Activated CD4-positive, alpha-beta T cell treated with anti-CD3 and anti-CD28 coated beads for 36 hours (primary cell): ENCODE measurements at regions not wholly inside any gene's neighbourhood (a gene's known extent, or its start where the extent isn't known, plus 50 kb on each side); places are given as distances from the start of the nearest gene placed in this dataset.
A peak's percentile ranks its signal among the peaks of the same experiment; 100 is the strongest.

Experiments used
- ATAC-seq: fragments of 200-7000 bp; cut with Tn5 transposase; one replicate; pipeline ENCODE4 v1.10.0; 2021; ENCODE audit warnings: mild to moderate bottlenecking, moderate library complexity
- CTCF ChIA-PET: fragments of 350-600 bp; sonication (Branson Sonifier 250); formaldehyde crosslinking; loops from one replicate; lab custom pipeline; 2021; ENCODE audit warnings: antibody characterized with exemption; lab: Charles Lee
- POLR2A ChIA-PET: fragments of 350-600 bp; sonication (Branson Sonifier 250); formaldehyde crosslinking; loops from one replicate; lab custom pipeline; 2021; ENCODE audit warnings: antibody characterized with exemption, inconsistent platforms; lab: Charles Lee
- DNase-seq: peaks from one replicate; pipeline ENCODE4 v3.0.0-alpha.2; 2020
- H3K27ac Mint-ChIP-seq: one replicate; pipeline ENCODE4 v1.8.0; 2021; ENCODE audit warnings: mixed read lengths
- H3K27me3 Mint-ChIP-seq: one replicate; pipeline ENCODE4 v1.8.0; 2021; ENCODE audit warnings: mixed read lengths
- H3K36me3 Mint-ChIP-seq: one replicate; pipeline ENCODE4 v1.8.0; 2021; ENCODE audit warnings: low read depth, mixed read lengths
- H3K4me1 Mint-ChIP-seq: one replicate; pipeline ENCODE4 v1.8.0; 2021; ENCODE audit warnings: mixed read lengths
- H3K4me3 Mint-ChIP-seq: one replicate; pipeline ENCODE4 v1.8.0; 2021; ENCODE audit warnings: mild to moderate bottlenecking, moderate library complexity, mixed read lengths
- H3K9me3 Mint-ChIP-seq: one replicate; pipeline ENCODE4 v1.8.0; 2021; ENCODE audit warnings: low read depth, mixed read lengths
- intact Hi-C, 2 experiments: fragments of 100-400 bp; cut with DNase I in 1 of 2; cut with micrococcal nuclease in 1 of 2; formaldehyde crosslinking; loops; one replicate each; pipeline versions ENCODE4 v1.14.2 to v1.15.1; 2022 to 2024; cut with DNase I, micrococcal nuclease

GRCh38 chr1:234979296-234980279 lies 149.0 kb downstream of the TOMM20 start:
- ChIA-PET POLR2A (interaction anchor here (0.6 to 3.9 kb wide), 9 partner anchors 9 to 135 kb away, joined by 3 to 19 read pairs (median 4); no protein-coding TSS in a partner anchor), CTCF (interaction anchor here (0.5 to 3.4 kb wide), 13 partner anchors 9 to 493 kb away, joined by 3 to 14 read pairs (median 4); no protein-coding TSS in a partner anchor)
- Mint-ChIP-seq H3K9me3 (peaks cover 1% of the 10 kb centered on the region), H3K4me1 (peaks cover 70% of the 10 kb centered on the region), H3K27me3 (no peaks in the 10 kb centered on the region), H3K4me3 (peak overlapping the region; percentile 75), H3K36me3 (peaks cover 1% of the 10 kb centered on the region), H3K27ac (peak overlapping the region; percentile 98)
- intact Hi-C loops: loop anchor here (1.0 to 2.0 kb wide), 10 partner anchors 16 to 371 kb away; no protein-coding TSS in a partner anchor
- no peak for DNase-seq
- ATAC-seq: no peak

DNA sequence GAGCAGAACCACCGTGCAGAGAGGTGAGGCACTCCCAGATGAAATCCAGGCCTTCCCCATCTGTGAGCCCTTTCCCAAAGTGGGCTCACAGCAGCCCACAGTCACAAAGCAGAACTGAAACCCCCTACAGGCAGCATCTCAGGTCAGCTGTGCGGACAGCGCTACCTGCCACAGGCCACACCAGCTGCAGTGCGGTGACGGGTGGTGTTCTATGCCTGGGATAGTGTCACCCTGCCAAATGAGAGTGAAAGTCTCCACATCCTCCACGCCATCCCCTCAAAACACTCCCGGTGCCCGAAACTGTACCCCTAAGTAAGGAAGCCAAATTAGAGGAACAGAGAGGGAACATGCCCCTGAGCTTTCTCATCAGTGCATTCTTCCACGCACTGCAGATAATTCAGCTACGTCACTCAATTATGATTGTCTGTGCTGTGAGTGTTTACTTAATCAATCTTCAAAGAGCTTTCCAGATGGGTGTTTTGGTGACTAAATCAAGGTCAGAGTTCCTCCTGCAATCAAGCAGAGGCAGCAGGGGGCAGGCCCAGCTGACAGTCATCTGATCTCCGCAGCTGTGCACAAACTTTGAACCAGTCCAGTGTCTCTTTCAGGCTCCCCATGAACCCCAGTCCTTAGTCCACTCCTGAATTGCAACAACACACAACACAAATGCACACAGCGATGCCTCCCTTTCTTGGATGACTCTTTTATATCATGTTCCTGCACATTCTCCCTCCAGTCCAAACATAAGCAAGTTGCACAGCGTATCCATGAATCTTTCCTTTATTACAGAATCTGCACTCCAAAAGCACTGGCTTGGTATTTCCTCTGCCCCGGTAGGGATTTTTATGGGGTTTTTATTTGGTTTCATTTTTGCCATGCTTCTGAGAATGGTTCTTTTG lies 150.0 kb downstream of the TOMM20 start:
- Mint-ChIP-seq H3K4me3 (peak overlapping the region; percentile 75), H3K9me3 (peaks cover 1% of the 10 kb centered on the region), H3K27me3 (no peaks in the 10 kb centered on the region), H3K4me1 (peaks cover 66% of the 10 kb centered on the region), H3K27ac (peak overlapping the region; percentile 98), H3K36me3 (peaks cover 1% of the 10 kb centered on the region)
- peak; percentile 62 for ATAC-seq
- intact Hi-C loops: no loop called here
- DNase-seq: peak; percentile 80
- ChIA-PET CTCF (interaction anchor here (0.6 to 3.4 kb wide), 9 partner anchors 8 to 492 kb away, joined by 3 to 14 read pairs (median 3); no protein-coding TSS in a partner anchor), POLR2A (interaction anchor here (0.5 to 3.9 kb wide), 10 partner anchors 9 to 367 kb away, joined by 3 to 19 read pairs (median 4); no protein-coding TSS in a partner anchor)

DNA sequence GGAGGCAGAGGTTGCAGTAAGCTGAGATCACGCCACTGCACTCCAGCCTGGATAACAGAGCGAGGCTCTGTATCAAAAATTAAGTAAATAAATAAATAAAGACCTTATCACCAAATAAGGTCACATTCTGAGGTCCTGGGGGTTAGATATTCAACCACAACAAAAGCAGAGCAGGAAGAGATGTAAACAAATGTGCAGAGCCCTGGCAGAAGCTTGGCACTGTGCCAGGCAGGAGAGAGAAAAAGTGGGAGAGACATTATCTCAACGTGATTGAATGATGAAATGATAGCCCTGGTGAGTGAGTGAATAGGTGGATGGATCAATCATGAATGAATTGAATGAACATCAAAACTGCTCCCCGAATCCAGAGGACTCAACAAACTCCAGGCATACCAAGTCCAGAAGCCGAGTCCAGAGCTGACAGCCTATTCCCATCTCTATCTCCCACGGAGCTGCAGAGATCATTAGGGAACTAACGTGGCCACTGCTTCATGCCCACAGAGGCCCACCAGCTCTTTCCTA lies 150.7 kb downstream of the TOMM20 start:
- CTCF ChIA-PET: interaction anchor here (0.7 to 3.4 kb wide), 6 partner anchors 7 to 491 kb away, joined by 3 to 14 read pairs (median 3); no protein-coding TSS in a partner anchor
- intact Hi-C loops: no loop called here
- DNase-seq (no peak), ATAC-seq (no peak)
- Mint-ChIP-seq H3K4me1 (peaks cover 71% of the 10 kb centered on the region), H3K4me3 (peak overlapping the region; percentile 75), H3K27ac (peak overlapping the region; percentile 98), H3K9me3 (peaks cover 1% of the 10 kb centered on the region), H3K36me3 (peaks cover 1% of the 10 kb centered on the region), H3K27me3 (no peaks in the 10 kb centered on the region)
- POLR2A ChIA-PET: interaction anchor here (0.6 to 3.9 kb wide), 8 partner anchors 9 to 365 kb away, joined by 3 to 19 read pairs (median 4); no protein-coding TSS in a partner anchor

GRCh38 chr1:234976861-234977680 lies 151.6 kb downstream of the TOMM20 start:
- H3K27ac Mint-ChIP-seq: peak overlapping the region; percentile 20
- H3K4me3 Mint-ChIP-seq: no peak overlapping the region

GRCh38 chr1:234975941-234976860 lies 152.4 kb downstream of the TOMM20 start:
- no peaks in the 10 kb centered on the region for H3K27me3 Mint-ChIP-seq
- peaks cover 80% of the 10 kb centered on the region for H3K4me1 Mint-ChIP-seq
- peaks cover 1% of the 10 kb centered on the region for H3K36me3 Mint-ChIP-seq
- DNase-seq (peak; percentile 3), ATAC-seq (no peak)
- ChIA-PET POLR2A (interaction anchor here (0.9 kb wide), 1 partner anchor 13 kb away, joined by 3 read pairs; no protein-coding TSS in a partner anchor), CTCF (interaction anchor here (0.5 to 1.9 kb wide), 5 partner anchors 10 to 108 kb away, joined by 3 to 4 read pairs (median 3); no protein-coding TSS in a partner anchor)
- H3K4me3 Mint-ChIP-seq: no peak overlapping the region
- H3K9me3 Mint-ChIP-seq: peaks cover 1% of the 10 kb centered on the region
- intact Hi-C loops: no loop called here
- peak overlapping the region; percentile 55 for H3K27ac Mint-ChIP-seq

More at GRCh38 chr1:234976861-234977680, 151.6 kb downstream of the TOMM20 start:
- H3K9me3 Mint-ChIP-seq: peaks cover 1% of the 10 kb centered on the region
- peaks cover 80% of the 10 kb centered on the region for H3K4me1 Mint-ChIP-seq
- CTCF ChIA-PET: interaction anchor here (1.3 to 1.9 kb wide), 3 partner anchors 11 to 107 kb away, joined by 3 to 4 read pairs (median 3); no protein-coding TSS in a partner anchor
- H3K36me3 Mint-ChIP-seq: peaks cover 1% of the 10 kb centered on the region
- no peaks in the 10 kb centered on the region for H3K27me3 Mint-ChIP-seq
- intact Hi-C loops: no loop called here
- ATAC-seq (no peak), DNase-seq (no peak)
- POLR2A ChIA-PET: no interaction called here

DNA sequence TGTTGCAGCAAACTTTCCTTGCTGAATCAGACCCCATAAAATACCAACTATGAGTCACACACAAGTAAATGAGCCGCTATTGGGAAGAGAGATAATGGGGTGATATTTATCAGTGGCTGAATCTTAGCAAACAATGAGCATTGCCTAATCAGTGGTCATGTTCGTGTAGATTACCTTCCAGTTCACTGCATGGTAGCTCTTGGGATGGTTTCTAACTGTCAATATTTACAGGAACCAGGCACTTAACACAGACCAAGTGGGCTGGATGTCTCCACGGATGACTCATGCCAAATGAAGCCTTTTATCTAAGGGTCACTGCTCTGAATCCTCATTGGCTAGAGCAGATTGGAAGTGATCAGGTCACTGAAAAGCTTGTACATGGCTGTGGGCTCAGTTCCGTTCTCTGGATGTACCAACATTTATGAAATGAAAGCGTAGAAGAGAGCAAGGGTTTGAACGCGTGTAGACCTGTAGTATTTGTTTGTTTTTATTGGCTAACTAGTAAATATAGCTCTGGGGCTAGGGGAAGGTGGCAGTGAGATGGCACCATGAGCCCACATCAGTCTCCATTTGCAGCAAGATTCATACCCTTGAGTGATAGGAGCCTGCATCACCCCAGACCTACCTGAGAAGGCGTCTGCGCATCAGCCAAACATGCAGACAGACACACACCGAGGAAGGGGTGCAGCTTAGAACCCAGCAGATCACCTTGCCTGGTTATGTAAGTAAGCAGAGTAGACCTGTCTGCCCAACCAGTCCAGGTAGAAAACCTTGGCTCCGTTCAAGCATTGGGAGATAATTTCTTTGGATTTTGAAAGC lies 153.3 kb downstream of the TOMM20 start:
- H3K9me3 Mint-ChIP-seq: peaks cover 1% of the 10 kb centered on the region
- no peak for ATAC-seq
- no peaks in the 10 kb centered on the region for H3K27me3 Mint-ChIP-seq
- H3K27ac Mint-ChIP-seq: peak overlapping the region; percentile 55
- CTCF ChIA-PET: interaction anchor here (0.5 to 1.9 kb wide), 6 partner anchors 9 to 55 kb away, joined by 3 to 7 read pairs (median 3); no protein-coding TSS in a partner anchor
- POLR2A ChIA-PET: interaction anchor here (0.9 kb wide), 1 partner anchor 14 kb away, joined by 3 read pairs; no protein-coding TSS in a partner anchor
- intact Hi-C loops: no loop called here
- peak; percentile 9 for DNase-seq
- H3K36me3 Mint-ChIP-seq: peaks cover under 1% of the 10 kb centered on the region
- H3K4me1 Mint-ChIP-seq: peaks cover 80% of the 10 kb centered on the region
- no peak overlapping the region for H3K4me3 Mint-ChIP-seq

DNA sequence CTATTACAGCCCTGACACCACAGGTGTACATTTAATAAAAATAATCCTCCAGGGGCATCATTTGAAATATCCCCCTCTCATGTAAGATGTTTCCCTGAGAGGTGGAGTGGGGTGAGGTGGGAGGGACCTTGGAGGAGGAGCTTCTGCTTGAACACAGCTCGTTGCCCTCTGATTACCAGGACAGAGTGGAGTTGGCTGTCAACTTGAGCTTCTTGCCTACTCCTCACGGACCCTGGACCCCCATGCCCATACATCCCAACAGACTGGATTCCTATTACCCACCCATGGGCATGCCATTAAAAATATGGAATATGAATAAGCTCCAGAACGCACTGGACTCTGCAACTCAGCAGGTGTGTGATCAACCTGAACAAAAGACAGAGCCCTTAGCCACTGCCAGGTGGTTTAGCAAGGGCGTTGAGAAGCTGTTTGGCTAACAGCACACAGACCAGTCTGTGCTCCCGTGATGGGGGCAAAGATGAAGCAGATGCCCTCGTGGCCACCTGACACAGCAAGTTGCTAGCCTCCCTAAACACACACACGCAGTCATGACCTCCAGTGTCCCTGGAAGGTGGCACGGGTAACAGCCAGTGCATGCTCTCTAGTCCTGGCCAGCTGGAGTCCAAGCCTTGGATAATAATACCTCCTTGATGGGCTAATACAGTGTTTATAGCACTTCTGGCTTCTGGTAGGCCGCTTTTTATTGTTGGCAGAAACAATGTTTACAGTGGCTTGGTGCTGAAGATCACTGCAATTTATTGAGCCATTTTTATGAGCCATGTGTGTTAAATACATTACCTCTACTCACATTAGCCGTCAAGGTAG lies 155.0 kb downstream of the TOMM20 start:
- intact Hi-C loops: no loop called here
- ATAC-seq (no peak), DNase-seq (peak; percentile 16)
- Mint-ChIP-seq H3K36me3 (no peaks in the 10 kb centered on the region), H3K27me3 (no peaks in the 10 kb centered on the region), H3K27ac (peak overlapping the region; percentile 85), H3K4me1 (peaks cover 75% of the 10 kb centered on the region), H3K4me3 (no peak overlapping the region), H3K9me3 (peaks cover 1% of the 10 kb centered on the region)
- ChIA-PET POLR2A (interaction anchor here (0.6 kb wide), 1 partner anchor 104 kb away, joined by 3 read pairs; no protein-coding TSS in a partner anchor), CTCF (interaction anchor here (1.0 to 1.5 kb wide), 3 partner anchors 8 to 13 kb away, joined by 3 to 5 read pairs (median 4); no protein-coding TSS in a partner anchor)
